Fibroblast of skin of left quadriceps (primary cell): ENCODE measurements at regions not wholly inside any gene's neighbourhood (a gene's known extent, or its start where the extent isn't known, plus 50 kb on each side); places are given as distances from the start of the nearest gene placed in this dataset.

Experiments used
- DNase-seq, 2 experiments: peaks; one replicate each; pipeline ENCODE4 v3.0.0-alpha.2; 2013; ENCODE audit warnings: low read depth in 2 of 2

DNA sequence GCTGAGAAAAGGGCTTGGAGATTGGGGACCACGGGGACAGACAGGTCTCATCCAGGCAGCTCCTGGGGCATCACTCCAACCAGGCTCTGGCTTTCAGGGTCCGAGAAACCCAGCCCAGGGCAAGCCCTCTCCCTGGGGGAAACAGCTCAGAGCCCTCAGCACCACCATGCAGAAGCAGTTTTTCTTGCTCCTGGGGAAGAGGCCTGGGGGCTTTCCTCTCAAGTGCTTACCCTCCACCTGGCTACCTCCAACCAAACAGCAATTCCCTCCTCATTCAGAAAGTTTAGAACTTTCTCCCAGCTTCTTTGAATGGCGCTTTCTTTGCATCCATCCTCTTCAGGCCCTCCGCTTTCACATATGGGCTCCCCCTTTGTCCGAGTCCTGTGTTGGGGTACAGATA, 110.4 kb upstream of the PHACTR3 start:
- DNase-seq = no peak

DNA sequence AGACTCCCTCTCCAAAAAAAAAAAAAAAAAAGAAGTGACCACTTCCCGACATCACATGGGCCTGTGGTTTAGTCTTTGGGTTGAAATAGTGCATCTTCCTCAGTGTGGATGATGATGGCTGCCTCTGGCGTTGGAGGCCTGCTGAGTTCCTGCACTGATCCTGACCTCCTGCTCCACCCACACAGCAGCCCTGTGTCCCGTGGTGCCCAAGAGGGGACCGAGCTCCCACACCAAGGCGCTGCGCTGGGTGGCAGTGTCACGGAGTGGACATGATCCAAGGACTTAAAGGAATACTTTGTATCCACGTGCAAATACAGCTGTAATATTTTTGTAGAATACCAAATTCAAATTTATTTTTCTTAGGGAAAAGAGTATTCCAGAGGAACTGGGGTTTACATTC, 109.2 kb upstream of the PHACTR3 start:
- DNase-seq = no peak

DNA sequence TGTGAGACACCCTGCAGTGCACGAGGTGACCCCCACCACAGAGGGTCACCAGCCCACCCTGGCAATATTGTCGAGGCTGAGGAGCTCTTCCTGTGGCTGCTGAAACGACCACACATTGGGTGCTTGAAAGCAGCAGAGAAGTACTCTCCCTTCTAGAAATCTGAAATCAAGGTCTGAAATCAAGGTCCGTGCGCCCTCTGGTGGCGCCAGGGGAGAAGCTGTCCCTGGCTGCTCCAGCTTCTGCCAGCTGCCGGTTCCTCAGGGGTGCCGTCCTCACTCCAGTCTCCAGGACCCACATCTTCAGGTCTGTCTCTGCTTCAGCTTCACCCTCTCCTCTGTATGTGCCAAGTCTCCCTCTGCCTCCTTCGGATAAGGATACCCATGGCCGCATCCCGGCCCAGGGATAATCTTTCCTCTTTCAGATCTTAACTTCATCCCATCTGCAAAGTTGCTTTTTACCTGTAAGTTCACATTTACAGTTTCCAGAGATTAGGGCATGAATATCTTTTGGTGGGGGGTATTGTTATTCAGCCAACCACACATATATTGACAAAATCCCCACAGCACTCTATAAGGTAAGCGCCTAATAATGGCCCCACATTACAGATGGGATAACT, 108.3 kb upstream of the PHACTR3 start:
- peak; percentile 36 to 44 for DNase-seq

- DNase-seq = no peak
These were observed 106.0 kb upstream of the PHACTR3 start for GRCh38 chr20:59498291-59498690.

- no peak for DNase-seq
These were observed 104.5 kb upstream of the PHACTR3 start for GRCh38 chr20:59499863-59500262.

- DNase-seq = no peak
These were observed 95.6 kb upstream of the PHACTR3 start for GRCh38 chr20:59508729-59509128.

GRCh38 chr20:59512651-59513050, 91.7 kb upstream of the PHACTR3 start:
- no peak for DNase-seq

- no peak for DNase-seq
These were observed 89.8 kb upstream of the PHACTR3 start for GRCh38 chr20:59514554-59514953.

GRCh38 chr20:59515013-59515905, 89.1 kb upstream of the PHACTR3 start:
- peak; percentile 37 to 38 for DNase-seq

DNA sequence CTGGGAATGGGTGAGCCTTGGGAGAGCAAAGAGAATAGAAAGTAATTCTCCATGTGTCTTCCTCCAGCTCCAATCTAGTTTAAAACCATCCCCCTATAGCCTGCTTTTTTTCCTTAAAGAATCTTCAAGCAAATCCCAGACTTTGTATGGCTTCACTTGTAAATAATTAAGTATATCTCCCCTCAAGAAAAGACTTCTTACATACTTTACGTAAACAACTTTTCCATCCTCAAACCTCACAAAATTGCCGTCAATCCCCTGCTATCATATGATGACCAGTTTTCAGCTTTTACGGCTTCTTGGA, 88.5 kb upstream of the PHACTR3 start:
- no peak for DNase-seq

DNA sequence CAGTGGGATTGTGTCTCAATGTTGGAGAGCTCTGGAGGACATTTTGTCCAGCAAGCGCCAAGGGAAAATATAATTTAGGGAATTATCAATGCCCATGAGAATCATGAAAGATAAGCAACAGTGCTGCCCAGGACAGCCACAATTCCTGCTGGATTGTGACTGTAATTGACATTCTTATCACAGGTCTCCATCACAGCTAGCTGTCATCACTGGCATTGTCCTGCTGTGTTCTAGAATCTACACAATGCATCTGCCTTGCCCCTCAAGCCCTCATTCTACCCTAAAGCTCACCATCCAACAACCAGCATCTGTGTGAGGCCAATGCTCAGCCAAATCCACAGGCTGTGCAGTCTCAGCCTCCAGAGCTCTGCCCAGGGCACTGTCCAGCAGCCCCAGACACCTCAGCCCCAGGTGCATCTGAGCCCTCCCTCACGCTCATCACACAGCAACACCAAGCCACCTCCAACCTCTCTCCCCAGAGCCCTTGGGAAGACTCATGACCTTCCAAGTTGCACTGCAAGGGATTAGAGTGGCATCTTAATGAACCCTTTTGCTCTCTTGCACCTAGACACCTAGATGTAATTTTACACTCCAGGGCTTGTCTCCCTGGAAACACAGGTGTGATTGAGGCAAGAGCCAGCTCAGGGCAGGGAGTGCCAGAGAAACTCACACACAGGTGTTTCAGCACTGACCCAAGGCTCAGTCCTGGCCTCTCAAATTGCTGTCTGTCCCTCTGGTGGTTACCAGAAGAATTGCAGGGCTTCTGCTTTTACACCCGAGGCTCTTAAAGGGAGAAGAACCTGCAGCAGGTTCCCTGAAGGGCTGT, 85.2 kb upstream of the PHACTR3 start:
- DNase-seq = peak in 1 of 2 experiments; percentile 9

DNA sequence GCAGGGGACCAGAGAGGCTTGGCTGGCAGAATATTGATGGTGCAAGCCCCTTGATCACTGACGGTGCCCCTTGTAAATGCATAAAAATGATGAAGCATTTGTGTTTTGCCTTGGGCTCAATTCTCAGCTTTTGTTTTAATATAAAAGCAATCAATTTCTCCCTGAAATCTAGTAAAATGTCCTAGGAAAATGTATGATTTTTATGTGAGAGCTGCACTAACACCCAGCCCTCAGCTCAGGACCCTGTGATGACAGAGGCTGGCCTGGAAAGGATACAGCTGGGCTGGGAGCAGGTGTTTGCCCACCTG, 84.7 kb upstream of the PHACTR3 start:
- DNase-seq = no peak

- no peak for DNase-seq
These were observed 83.5 kb upstream of the PHACTR3 start for GRCh38 chr20:59520814-59521213.

DNA sequence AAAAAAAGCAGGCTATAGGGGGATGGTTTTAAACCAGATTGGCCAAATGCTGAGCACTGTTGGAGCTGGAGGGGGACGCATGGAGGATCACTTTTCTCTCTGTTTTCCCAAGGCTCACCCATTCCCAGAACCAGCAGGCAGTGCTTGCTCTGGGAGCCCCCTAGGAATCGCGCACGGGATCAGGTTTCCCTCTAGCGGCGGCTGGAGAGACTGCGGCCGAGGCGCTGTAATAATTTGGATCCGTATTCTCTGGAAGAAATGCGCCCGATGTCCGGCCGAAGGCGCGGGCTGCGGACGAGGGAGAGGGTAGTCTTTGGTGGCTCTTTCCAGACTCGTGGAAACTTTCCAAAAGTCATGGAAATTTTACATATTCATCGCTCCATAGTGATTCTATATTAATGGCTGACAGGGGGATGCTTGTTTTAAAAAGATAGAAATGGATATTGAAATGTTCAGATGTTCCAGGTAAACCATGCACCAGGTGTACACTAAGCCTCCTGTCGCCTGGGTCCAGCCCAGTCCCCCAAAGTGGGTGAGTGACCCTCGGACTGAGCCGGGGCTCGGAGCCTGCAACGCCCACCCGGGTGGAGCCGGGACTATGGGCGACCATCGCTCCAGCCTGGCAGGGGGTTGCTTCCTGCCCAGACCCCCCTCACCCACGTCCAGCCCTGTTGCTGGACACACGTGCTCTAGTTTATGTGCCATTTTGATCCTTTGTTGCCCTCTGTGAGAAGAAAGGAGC, 78.7 kb upstream of the PHACTR3 start:
- peak; percentile 14 to 22 for DNase-seq

GRCh38 chr20:59526242-59527225, 77.8 kb upstream of the PHACTR3 start:
- DNase-seq = no peak

DNA sequence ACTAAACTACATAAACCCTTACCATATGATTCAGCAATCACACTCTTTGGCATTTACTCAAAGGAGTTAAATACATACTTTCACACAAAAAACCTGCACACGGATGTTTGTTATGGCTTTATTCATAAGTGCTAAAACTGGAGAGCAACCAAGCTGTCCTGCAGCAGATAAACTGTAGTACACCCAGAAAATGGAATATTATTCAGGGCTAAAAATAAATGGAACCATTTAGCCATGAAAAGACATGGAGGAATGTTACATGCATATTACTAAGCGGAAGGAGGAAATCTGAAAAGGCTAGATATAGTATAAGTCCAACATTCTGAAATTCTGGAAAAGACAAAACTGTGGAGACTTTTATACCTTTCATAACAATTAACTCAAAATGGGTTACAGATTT, 73.6 kb upstream of the PHACTR3 start:
- no peak for DNase-seq

DNA sequence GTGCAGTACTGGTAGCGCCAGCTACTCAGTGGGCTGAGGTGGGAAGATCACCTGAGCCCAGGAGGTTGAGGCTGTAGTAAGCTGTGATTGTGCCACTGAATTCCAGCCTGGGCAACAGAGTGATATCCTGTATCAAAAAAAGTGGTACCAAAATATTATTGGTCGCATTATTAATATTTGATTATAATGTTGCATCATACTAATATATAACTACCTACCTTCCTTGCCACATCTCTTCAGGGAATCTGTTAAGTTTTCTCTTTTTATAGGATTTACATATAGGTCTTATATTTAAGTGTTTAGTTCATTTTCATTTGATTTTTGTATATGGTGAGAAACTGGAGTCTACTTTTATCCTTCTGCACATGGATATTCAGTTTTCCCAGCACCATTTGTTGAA, 66.3 kb upstream of the PHACTR3 start:
- no peak for DNase-seq

DNA sequence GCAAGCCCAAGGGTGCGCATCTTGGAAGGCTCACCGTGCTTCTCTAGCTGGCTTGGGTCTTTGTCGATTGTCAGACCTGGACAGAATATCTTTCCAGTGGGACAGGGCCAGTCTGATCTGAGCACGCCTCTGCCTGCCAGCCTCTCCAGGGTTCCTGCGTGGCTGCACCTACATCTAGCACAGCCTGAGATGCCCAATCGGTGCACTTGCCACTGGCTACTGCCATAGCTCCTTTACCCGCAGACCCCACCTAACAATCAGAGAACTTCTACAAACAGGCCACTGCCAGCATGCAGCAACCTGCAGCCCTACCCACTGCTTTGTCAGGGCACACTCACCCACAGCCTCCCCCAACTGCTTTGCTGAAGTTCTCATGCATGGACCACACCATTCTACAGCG, 56.7 kb upstream of the PHACTR3 start:
- DNase-seq = no peak
